ENCODE measurements at regions not wholly inside any gene's neighbourhood (a gene's known extent, or its start where the extent isn't known, plus 50 kb on each side); places are given as distances from the start of the nearest gene placed in this dataset.

DNA sequence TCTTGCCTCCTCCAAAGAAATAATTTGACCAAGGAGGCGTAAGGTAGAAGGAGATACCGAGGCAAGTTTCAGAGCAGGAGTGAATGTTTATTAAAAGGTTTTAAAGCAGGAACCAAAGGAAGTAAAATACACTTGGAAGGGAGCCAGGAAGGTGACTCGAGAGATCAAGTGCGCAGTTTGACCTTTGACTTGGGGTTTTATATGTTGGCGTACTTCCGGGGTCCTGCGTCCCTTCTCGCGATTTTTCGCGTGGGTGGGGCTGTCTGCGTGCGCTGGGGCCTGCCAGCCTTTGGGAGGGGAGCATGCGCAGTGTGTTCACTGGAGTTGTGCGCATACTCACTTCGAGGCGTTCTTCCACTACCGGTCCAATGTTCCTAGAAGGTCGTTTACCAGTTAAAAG lies 166.0 kb upstream of the IRX2 start:
- 85 to 88% methylated on average over 19 of the region's 19 CpGs for WGBS, 2 donors
- TF ChIP-seq POLR2A (IDR thresholded peaks at IDR 0.05) (no peak), EP300 (IDR thresholded peaks at IDR 0.05) (no peak)
- TF ChIP-seq, protein P1, sequence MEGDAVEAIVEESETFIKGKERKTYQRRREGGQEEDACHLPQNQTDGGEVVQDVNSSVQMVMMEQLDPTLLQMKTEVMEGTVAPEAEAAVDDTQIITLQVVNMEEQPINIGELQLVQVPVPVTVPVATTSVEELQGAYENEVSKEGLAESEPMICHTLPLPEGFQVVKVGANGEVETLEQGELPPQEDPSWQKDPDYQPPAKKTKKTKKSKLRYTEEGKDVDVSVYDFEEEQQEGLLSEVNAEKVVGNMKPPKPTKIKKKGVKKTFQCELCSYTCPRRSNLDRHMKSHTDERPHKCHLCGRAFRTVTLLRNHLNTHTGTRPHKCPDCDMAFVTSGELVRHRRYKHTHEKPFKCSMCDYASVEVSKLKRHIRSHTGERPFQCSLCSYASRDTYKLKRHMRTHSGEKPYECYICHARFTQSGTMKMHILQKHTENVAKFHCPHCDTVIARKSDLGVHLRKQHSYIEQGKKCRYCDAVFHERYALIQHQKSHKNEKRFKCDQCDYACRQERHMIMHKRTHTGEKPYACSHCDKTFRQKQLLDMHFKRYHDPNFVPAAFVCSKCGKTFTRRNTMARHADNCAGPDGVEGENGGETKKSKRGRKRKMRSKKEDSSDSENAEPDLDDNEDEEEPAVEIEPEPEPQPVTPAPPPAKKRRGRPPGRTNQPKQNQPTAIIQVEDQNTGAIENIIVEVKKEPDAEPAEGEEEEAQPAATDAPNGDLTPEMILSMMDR (IDR thresholded peaks at IDR 0.05): no peak

DNA sequence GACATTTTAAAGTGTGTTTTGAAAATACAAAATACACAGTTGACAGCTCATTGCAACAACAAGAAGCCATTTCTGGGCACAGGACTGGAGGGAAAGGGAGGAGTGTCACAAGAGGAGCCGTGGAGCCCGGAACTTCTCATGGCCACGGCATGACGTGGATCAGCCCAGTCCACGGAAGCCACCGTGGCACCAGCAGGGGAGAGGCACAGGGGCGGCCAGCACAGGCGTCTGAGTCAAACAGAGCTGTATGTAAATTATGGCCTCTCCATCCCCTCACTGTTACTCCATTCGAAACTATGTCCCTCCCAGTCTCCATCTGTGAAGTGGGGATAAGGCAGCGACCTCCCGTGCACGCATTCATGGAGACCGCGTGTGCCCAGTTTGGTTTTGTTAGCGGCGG lies 165.6 kb upstream of the IRX2 start:
- no peak for DNase-seq (ENCODE audit: low spot score in 2 of 2)
- 94 to 95% methylated on average over 16 of the region's 16 CpGs for WGBS, 2 donors
- H3K9me3 ChIP-seq: peaks cover 0 to 32% (median 0%) of the 10 kb centered on the region in 4 donors
- TF ChIP-seq, protein P1 (IDR thresholded peaks at IDR 0.05): no peak
- TF ChIP-seq POLR2A (IDR thresholded peaks at IDR 0.05): no peak
- H3K27ac ChIP-seq: no peak overlapping the region
- H3K4me3 ChIP-seq: no peak overlapping the region
- H3K4me1 ChIP-seq: no peaks in the 10 kb centered on the region
- no peaks in the 10 kb centered on the region for H3K27me3 ChIP-seq
- no peaks in the 10 kb centered on the region for H3K36me3 ChIP-seq

More for the DNA sequence above, 166.0 kb upstream of the IRX2 start:
- Histone ChIP-seq H3K27ac (no peak overlapping the region), H3K36me3 (no peaks in the 10 kb centered on the region), H3K4me3 (no peak overlapping the region), H3K4me1 (no peaks in the 10 kb centered on the region), H3K9me3 (peaks cover 0 to 36% (median 0%) of the 10 kb centered on the region in 4 donors), H3K27me3 (no peaks in the 10 kb centered on the region)
- no peak for DNase-seq (ENCODE audit: low spot score in 2 of 2)

DNA sequence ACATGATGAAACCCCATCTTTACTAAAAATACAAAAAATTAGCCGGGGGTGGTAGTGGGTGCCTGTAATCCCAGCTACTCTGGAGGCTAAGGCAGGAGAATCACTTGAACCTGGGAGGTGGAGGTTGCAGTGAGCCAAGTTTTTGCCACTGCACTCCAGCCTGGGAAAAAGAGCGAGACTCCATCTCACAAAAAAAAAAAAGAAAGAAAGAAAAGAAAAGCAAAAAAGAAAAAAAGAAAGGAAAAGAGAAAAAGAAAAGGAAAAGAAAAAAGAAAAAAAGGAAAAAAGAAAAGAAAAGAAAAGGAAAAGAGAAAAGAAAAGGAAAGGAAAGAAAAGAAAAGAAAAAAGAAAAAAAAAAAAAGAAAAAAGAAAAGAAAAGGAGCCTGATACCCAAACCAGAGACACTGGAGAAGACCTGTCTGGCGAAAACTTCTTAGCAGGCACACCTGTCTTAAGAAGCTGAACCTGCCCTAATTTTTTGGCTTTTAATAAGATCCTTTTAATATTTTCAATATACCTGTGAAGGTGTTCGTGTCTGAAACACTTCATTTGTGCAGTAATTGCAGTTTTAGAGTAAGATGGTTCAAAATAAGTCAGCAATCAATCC lies 164.7 kb upstream of the IRX2 start:
- 86% methylated on average over 4 of the region's 4 CpGs for WGBS, 2 donors

DNA sequence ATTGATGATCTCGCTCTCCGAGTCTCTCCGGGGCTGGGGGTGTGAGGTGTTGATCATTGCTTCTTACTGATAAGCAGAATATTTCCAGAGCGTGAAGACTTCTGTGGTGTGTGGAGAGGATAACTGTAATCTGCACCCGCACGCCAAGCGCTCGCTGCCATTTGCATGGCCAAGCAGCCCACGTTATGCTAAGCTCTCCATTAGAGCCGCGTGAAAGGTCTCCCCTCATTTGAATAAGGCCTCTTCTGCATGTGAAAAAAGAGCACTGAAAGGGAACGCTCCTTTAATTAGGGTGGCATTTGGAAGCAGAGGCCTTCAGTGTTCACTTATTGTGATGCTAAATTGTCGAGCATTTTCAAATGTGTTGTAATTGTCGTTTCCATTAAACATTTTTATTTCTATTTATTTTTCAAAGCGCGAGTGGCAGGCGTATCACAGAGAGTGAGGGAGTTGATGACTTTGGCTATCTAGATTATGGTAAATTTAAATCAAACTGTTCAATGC lies 163.6 kb upstream of the IRX2 start:
- Histone ChIP-seq H3K4me3 (no peak overlapping the region), H3K4me1 (no peaks in the 10 kb centered on the region), H3K27me3 (no peaks in the 10 kb centered on the region), H3K27ac (no peak overlapping the region), H3K9me3 (peaks cover 0 to 14% (median 0%) of the 10 kb centered on the region in 4 donors), H3K36me3 (no peaks in the 10 kb centered on the region)
- TF ChIP-seq EP300 (IDR thresholded peaks at IDR 0.05): no peak
- TF ChIP-seq, protein P1 (IDR thresholded peaks at IDR 0.05): no peak
- no peak for TF ChIP-seq POLR2A (IDR thresholded peaks at IDR 0.05)
- WGBS, 2 donors: 24 to 36% methylated on average over 17 of the region's 17 CpGs
- DNase-seq (ENCODE audit: low spot score in 2 of 2): no peak

More for the DNA sequence above, 164.7 kb upstream of the IRX2 start:
- H3K4me3 ChIP-seq: no peak overlapping the region
- no peaks in the 10 kb centered on the region for H3K36me3 ChIP-seq
- DNase-seq (ENCODE audit: low spot score in 2 of 2): no peak
- no peak overlapping the region for H3K27ac ChIP-seq
- peaks cover 0 to 24% (median 0%) of the 10 kb centered on the region in 4 donors for H3K9me3 ChIP-seq
- H3K4me1 ChIP-seq: no peaks in the 10 kb centered on the region
- H3K27me3 ChIP-seq: no peaks in the 10 kb centered on the region
- TF ChIP-seq, protein P1 (IDR thresholded peaks at IDR 0.05): no peak
- TF ChIP-seq EP300 (IDR thresholded peaks at IDR 0.05): no peak

DNA sequence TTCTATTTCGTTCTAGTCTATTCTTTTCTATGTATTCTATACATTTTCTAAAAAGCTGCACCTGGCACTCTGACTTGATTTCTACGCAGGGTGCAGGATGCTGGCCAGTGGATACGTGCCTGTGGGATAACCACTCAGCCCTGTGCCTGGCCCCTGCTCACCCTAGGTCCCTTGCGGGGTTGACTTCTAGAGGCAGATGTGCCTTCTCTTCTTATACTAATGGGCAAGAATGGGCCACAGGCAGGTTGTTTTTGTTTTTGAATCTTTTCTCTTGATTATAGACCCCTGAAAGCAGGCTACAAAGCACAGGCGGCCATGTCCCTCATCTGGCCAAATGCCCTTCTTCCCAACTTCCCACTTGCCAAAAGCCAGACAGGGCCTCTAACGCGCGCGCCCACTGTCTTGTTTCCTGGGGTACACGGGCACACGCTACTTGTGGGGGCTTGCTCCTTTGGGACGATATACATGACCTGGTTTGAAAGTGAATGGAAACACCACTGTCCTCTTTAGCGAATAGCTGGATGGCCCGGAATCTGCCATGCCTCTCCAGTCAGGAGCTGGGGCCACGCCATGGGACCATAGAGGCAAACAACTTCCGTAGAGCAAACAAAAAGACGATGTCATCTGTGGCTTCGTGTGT lies 162.7 kb upstream of the IRX2 start:
- H3K27ac ChIP-seq: no peak overlapping the region
- no peaks in the 10 kb centered on the region for H3K36me3 ChIP-seq
- no peaks in the 10 kb centered on the region for H3K27me3 ChIP-seq
- 84 to 90% methylated on average over 18 of the region's 18 CpGs for WGBS, 2 donors
- H3K4me1 ChIP-seq: no peaks in the 10 kb centered on the region
- no peak for DNase-seq (ENCODE audit: low spot score in 2 of 2)
- H3K9me3 ChIP-seq: peaks cover 0 to 14% (median 0%) of the 10 kb centered on the region in 4 donors
- H3K4me3 ChIP-seq: no peak overlapping the region
- no peak for TF ChIP-seq EP300 (IDR thresholded peaks at IDR 0.05)
- TF ChIP-seq POLR2A (IDR thresholded peaks at IDR 0.05): no peak
- TF ChIP-seq, protein P1 (IDR thresholded peaks at IDR 0.05): no peak

All from tibial nerve (tissue), 4 donors.